Lung (tissue), 11 donors: ENCODE measurements at regions not wholly inside any gene's neighbourhood (a gene's known extent, or its start where the extent isn't known, plus 50 kb on each side); places are given as distances from the start of the nearest gene placed in this dataset.

ENCODE experiments used
- ATAC-seq: fragments of 200-7000 bp; cut with Tn5 transposase; one replicate; pipeline ENCODE4 v1.9.1; 2020; ENCODE audit warnings: moderate number of reproducible peaks; ENCODE audit not compliant: insufficient read depth, low FRiP score
- DNase-seq, 3 donors: peaks; one replicate each; pipeline ENCODE4 v3.0.0-alpha.2; 2013 to 2017
- H3K27ac ChIP-seq, 2 donors: one replicate each; pipeline ENCODE4 v1.5.1; 2013; ENCODE audit warnings: mild to moderate bottlenecking in 2 of 2, moderate library complexity in 2 of 2, control low read depth in 1 of 2, inconsistent platforms in 1 of 2, low read depth in 1 of 2, low read length in 1 of 2
- H3K27me3 ChIP-seq, 3 donors: one replicate each; pipeline ENCODE4 v1.5.1; 2013; ENCODE audit warnings: low read length in 2 of 3; ENCODE audit not compliant: control insufficient read depth in 3 of 3, insufficient read depth in 3 of 3
- H3K36me3 ChIP-seq, 4 donors: one replicate each; pipeline ENCODE4 v1.5.1; 2013; ENCODE audit warnings: low read length in 4 of 4, mild to moderate bottlenecking in 1 of 4, moderate library complexity in 1 of 4; ENCODE audit not compliant: control insufficient read depth in 4 of 4, insufficient read depth in 4 of 4
- H3K4me1 ChIP-seq, 5 donors: one replicate each; pipeline ENCODE4 v1.5.1; 2013; ENCODE audit warnings: low read length in 5 of 5, mild to moderate bottlenecking in 2 of 5, moderate library complexity in 1 of 5; ENCODE audit not compliant: control insufficient read depth in 5 of 5, insufficient read depth in 5 of 5
- H3K4me3 ChIP-seq: one replicate; pipeline ENCODE4 v1.5.1; 2013; ENCODE audit warnings: mild to moderate bottlenecking, control low read depth, moderate library complexity
- H3K9ac ChIP-seq, 2 donors: one replicate each; pipeline ENCODE4 v1.5.1; 2013; ENCODE audit warnings: low read length in 2 of 2, control low read depth in 1 of 2; ENCODE audit not compliant: insufficient read depth in 1 of 2
- H3K9me3 ChIP-seq, 4 donors: one replicate each; pipeline ENCODE4 v1.5.1; 2013; ENCODE audit warnings: low read length in 3 of 4, mild to moderate bottlenecking in 1 of 4, moderate library complexity in 1 of 4; ENCODE audit not compliant: control insufficient read depth in 4 of 4, insufficient read depth in 3 of 4
- CTCF ChIP-seq: IDR thresholded peaks from 2 replicates; pipeline ENCODE4 v1.5.1; 2012; ENCODE audit warnings: mild to moderate bottlenecking; ENCODE audit errors: control extremely low read depth, extremely low read depth
- WGBS, 2 donors: extraction: QIAGEN DNeasy Blood & Tissue Kit; methylation state at CpG; one replicate each; pipeline ENCODE4 v1.1.7; 2013; 5-methylcytosine and 5-hydroxymethylcytosine counted together
- donor health status: control.
- donor health status: control.
- donor health status: Bipolar disorder and iron deficiency.
- donor health status: healthy.
- donor health status: DM: yes; HTN: yes; CAD: no.

- ATAC-seq: no peak
- Histone ChIP-seq H3K9ac (no peak overlapping the region), H3K4me1 (peaks cover 0 to 9% (median 0%) of the 10 kb centered on the region in 5 donors), H3K27me3 (no peaks in the 10 kb centered on the region), H3K9me3 (no peaks in the 10 kb centered on the region), H3K27ac (no peak overlapping the region), H3K4me3 (no peak overlapping the region), H3K36me3 (no peaks in the 10 kb centered on the region)
- WGBS, 2 donors: 43 to 63% methylated on average over 1 of the region's 1 CpG
- no peak for TF ChIP-seq CTCF
- DNase-seq: peak in 2 of 3 donors; percentile 37 to 42
Measured at GRCh38 chr2:22442051-22442450, 942.9 kb upstream of the KLHL29 start.

GRCh38 chr2:22444281-22444680 lies 940.7 kb upstream of the KLHL29 start:
- DNase-seq (no peak), ATAC-seq (no peak)
- H3K36me3 ChIP-seq: no peaks in the 10 kb centered on the region
- WGBS, 2 donors: 78 to 94% methylated on average over 1 of the region's 1 CpG
- no peak for TF ChIP-seq CTCF
- H3K27me3 ChIP-seq: no peaks in the 10 kb centered on the region
- no peak overlapping the region for H3K9ac ChIP-seq
- H3K4me1 ChIP-seq: peaks cover 0 to 9% (median 0%) of the 10 kb centered on the region in 5 donors
- no peaks in the 10 kb centered on the region for H3K9me3 ChIP-seq
- H3K4me3 ChIP-seq: no peak overlapping the region
- H3K27ac ChIP-seq: no peak overlapping the region

- no peak overlapping the region for H3K27ac ChIP-seq
- H3K27me3 ChIP-seq: no peaks in the 10 kb centered on the region
- H3K9ac ChIP-seq: no peak overlapping the region
- no peak overlapping the region for H3K4me3 ChIP-seq
- 67 to 71% methylated on average over 5 of the region's 5 CpGs for WGBS, 2 donors
- no peaks in the 10 kb centered on the region for H3K4me1 ChIP-seq
- no peaks in the 10 kb centered on the region for H3K9me3 ChIP-seq
- DNase-seq: no peak
- H3K36me3 ChIP-seq: no peaks in the 10 kb centered on the region
- TF ChIP-seq CTCF: no peak
- ATAC-seq: no peak
Measured at GRCh38 chr2:22449696-22450095, 935.3 kb upstream of the KLHL29 start.

GRCh38 chr2:22450831-22451230 lies 934.1 kb upstream of the KLHL29 start:
- Histone ChIP-seq H3K27ac (no peak overlapping the region), H3K9me3 (no peaks in the 10 kb centered on the region), H3K27me3 (no peaks in the 10 kb centered on the region), H3K4me1 (no peaks in the 10 kb centered on the region), H3K9ac (no peak overlapping the region), H3K4me3 (no peak overlapping the region), H3K36me3 (no peaks in the 10 kb centered on the region)
- ATAC-seq (no peak), DNase-seq (no peak)
- no peak for TF ChIP-seq CTCF
- 69 to 73% methylated on average over 8 of the region's 8 CpGs for WGBS, 2 donors
